GM10266 (cell line): ENCODE measurements at regions not wholly inside any gene's neighbourhood (a gene's known extent, or its start where the extent isn't known, plus 50 kb on each side); places are given as distances from the start of the nearest gene placed in this dataset.
"Not testable (repeated sequence)": the region's sequence is repeated elsewhere in the genome, so short reads cannot be mapped to it uniquely, and the experiment has no call there.

Experiments
- DNase-seq: peaks from one replicate; pipeline ENCODE4 v3.0.0; 2012; ENCODE audit errors: extremely low spot score
- CTCF ChIP-seq: IDR thresholded peaks from 2 replicates; pipeline ENCODE4 v1.5.1; 2012; ENCODE audit warnings: mild to moderate bottlenecking, low read depth; ENCODE audit not compliant: control insufficient read depth, insufficient read depth; ENCODE audit errors: missing control alignments

GRCh38 chrX:13220916-13221315 lies 98.9 kb downstream of the ATXN3L start:
- TF ChIP-seq CTCF, result no peak
- no peak for DNase-seq

DNA sequence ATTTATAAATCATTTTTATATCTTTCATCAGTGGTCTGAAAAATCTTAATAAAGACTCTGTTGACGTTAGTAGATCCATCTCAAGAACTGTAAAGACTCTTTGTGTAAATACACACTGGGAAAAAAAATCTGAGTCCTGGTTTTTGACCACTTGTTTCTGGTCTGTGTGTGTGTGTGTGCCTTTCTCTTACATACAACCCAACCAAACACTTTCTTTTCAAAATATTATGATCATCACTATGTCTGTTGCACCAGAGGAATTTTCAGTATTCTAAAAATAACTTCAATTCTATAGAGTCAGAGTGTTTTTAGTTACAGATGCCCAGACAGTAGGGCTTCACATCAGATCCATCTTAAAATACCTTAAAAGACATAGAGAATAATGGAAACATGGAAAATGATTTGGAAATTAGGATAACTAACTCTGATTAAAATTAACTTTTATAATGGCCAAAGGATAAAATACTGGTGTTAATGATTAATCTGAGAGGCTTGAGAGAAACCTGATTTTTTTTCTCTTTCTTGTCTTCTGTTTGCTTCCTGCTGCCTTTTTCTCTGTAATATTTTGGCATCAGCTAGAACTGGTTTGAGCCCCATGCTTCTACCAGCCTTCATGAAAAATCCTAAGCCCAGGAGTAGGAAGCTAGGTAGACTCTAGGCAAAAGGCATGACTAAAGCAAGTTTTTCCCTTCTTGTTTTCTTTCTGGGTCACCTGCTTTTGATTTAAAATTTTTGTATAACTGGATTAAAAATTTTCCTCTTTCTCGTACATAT lies 99.7 kb downstream of the ATXN3L start:
- no peak for DNase-seq
- no peak for TF ChIP-seq CTCF

DNA sequence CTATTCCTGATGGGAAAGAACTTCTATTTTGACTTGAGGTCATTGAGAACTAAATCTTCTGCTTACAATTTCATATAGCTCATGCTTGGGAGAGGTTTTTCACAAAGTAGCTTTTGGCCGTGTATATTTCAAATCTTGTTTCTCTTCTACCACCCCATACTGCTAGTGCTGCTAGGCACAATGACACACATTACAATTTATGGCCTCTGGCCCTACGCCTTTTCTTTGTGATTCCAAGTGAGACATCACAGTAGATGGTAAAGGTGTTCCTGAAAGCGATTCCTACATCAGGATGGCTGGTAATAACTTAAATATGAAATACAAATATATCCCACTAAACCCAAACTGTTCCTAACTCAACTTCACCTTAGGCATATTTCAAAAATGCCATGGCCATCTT lies 101.1 kb downstream of the ATXN3L start:
- TF ChIP-seq CTCF, result no peak
- DNase-seq, result no peak

- DNase-seq, result no peak
- no peak for TF ChIP-seq CTCF
These were observed 103.7 kb downstream of the ATXN3L start for GRCh38 chrX:13216139-13216538.

DNA sequence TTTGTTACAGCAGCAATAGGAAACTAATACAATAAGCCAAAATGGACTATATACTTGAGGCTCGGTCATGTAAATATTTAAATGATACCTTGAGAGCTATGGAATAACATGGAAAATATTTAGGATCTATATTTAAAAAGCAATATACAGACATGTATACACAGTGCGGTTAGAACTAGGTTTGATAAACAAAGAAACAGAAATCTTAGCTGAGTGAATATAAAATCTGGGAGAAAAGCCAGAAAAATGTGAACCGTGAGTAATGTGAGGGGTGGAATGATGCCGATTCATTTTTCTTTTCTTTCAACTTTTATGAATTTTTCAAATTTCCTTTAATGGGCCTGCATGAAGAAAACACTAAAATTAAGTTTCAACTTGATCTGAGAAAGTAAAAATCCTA lies 104.1 kb downstream of the ATXN3L start:
- no peak for TF ChIP-seq CTCF
- no peak for DNase-seq

GRCh38 chrX:13212191-13212651 lies 107.6 kb downstream of the ATXN3L start:
- no peak for TF ChIP-seq CTCF

DNA sequence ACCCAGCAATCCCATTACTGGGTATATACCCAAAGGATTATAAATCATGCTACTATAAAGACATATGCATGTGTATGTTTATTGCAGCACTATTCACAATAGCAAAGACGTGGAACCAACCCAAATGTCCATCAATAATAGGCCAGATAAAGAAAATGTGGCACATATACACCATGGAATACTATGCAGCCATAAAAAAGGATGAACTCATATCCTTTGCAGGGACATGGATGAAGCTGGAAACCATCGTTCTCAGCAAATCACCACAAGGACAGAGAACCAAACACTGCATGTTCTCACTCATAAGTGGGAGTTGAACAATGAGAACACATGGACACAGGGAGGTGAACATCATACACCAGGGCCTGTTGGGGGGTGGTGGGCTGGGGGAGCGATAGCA lies 109.7 kb downstream of the ATXN3L start:
- not testable (repeated sequence) for DNase-seq

More at GRCh38 chrX:13212191-13212651, 107.6 kb downstream of the ATXN3L start:
- no peak for DNase-seq

DNA sequence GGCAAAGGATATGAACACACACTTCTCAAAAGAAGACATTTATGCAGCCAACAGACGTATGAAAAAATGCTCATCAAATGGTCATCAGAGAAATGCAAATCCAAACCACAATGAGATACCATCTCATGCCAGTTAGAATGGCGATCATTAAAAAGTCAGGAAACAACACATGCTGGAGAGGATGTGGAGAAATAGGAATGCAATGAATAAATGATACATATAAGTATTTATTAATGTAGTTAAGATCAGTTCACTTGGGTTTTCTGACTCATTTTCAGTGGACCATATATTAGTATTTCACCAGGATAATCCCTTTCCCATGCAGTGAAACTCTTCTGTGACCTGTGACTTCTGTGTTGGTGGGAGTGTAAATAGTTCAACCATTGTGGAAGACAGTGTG lies 110.1 kb downstream of the ATXN3L start:
- not testable (repeated sequence) for DNase-seq
